HG03060 (cell line): ENCODE measurements at regions not wholly inside any gene's neighbourhood (a gene's known extent, or its start where the extent isn't known, plus 50 kb on each side); places are given as distances from the start of the nearest gene placed in this dataset.

Experiments
- ATAC-seq: cut with Tn5 transposase; IDR thresholded peaks from one replicate; pipeline ENCODE4 v1.9.1; 2021; ENCODE audit warnings: low read depth, moderate number of reproducible peaks; ENCODE audit not compliant: unreplicated experiment

DNA sequence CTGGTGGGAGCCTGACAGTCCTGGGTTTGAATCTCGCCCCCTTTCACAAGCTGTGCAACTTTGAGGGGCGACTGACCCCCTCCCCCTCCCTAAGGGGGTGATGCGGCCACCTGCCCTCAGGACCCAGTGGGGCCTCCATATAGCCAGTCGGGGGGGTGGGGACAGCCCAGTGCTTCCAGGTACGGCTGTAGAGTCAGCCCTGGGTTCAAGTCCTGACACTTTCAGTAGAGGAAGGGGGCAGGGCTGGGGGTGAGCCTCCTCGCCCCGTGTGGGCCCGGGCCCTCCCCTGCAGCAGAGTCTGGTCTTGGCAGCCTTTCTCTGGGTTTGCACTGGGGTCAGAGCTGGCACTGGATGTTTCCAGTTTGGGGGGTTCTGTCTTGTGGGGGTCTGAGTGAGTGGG is 216.3 kb downstream of the C9orf50 start:
- ATAC-seq: no peak

DNA sequence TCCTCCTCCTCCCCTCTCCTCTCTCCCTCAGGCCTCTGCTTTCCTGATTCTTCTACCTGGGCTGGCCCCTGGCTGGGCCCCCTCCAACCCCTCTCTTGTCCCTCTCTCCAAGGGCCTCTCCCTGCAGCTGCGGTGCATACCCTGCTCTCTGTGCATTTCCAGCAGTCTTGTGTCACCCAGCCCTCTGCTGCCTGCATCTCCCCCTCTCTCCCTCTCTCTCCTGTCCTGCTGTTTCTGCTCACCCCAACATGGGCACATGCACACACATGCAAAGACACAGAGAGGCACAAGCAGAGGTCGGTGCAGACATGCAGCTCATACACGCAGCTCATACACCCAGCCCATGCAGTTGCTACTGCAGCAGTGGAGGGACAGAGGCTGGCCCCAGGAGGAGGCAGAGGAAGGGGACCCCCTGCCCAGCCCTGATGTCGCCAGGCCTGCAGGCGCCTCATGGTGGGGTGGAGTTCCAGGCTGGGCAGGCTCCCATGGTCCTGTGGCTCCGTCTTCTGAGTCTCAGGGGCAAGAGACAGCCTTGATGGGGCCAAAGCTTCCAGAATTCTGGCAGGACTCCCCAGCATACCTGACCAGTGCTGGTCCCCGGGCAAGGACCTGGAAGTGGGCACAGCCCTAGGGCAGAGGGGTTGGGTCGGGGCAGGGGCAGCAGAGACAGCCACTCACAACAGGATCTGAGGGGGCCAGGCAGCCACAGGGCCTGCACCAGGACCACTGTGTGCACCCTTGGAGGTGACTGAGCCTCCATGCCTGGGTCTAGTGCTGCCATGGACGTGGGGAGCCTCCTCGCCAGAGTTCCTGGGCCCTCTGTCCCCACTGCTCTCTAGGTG is 216.9 kb downstream of the C9orf50 start:
- ATAC-seq: no peak

DNA sequence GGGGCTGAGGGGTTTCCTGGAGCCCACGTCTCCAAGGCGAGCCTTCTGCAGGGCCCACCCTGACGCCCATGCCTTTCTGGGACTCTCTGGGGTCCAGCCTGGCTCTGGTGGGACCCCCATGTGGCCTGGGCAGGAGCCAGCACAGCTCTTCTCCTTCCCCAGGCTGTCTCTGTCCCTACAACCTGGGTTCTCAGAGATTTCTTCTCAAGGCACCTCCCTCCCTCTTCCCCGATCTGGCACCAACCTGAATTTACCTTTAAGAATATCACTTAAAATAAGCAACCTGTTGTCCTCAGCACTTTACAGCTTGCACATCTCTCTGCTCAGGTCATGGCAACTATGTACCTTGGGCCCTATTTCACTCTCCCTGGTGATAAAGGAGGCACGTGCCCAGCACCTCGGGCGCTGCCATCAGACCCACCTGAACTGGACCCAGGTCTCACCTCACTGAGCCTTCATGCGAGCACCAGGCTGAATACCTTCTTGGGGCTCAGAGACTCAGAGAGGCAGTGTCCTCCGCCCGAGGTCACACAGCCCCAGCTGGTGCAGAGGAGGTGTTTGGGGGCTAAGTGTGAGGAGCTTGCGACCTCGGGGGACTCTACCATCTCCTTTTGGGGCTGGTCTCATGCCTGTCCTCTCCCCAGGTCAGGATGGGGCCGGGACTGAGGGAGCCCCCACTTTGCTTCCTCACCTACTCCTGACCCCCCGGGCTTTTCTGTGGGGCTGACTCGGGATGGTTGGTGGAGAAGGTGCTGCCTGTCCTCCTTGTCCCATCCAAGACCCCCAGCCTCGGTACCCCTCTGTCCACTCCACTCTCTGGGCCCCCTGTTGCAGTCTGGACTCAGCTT is 217.7 kb downstream of the C9orf50 start:
- ATAC-seq: no peak

DNA sequence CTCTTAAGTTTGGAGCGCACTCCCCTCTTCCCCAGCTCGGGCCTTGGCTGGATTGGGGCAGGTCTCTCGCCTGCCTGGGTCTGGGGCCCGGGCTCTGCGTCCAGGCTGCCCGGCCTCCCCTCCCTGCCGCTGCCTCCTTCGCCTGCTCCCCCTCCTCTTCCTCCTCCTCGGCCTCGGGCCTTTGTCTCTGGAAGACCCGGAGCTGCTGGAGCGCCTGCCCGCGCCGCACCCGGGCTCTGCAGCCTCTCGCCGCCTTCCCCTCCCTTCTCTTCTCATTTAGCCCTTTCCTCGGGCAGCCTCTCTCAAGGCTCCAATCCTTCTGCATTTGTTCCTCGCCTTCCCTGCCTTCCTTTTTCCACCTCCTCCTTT is 218.5 kb downstream of the C9orf50 start:
- ATAC-seq: no peak

DNA sequence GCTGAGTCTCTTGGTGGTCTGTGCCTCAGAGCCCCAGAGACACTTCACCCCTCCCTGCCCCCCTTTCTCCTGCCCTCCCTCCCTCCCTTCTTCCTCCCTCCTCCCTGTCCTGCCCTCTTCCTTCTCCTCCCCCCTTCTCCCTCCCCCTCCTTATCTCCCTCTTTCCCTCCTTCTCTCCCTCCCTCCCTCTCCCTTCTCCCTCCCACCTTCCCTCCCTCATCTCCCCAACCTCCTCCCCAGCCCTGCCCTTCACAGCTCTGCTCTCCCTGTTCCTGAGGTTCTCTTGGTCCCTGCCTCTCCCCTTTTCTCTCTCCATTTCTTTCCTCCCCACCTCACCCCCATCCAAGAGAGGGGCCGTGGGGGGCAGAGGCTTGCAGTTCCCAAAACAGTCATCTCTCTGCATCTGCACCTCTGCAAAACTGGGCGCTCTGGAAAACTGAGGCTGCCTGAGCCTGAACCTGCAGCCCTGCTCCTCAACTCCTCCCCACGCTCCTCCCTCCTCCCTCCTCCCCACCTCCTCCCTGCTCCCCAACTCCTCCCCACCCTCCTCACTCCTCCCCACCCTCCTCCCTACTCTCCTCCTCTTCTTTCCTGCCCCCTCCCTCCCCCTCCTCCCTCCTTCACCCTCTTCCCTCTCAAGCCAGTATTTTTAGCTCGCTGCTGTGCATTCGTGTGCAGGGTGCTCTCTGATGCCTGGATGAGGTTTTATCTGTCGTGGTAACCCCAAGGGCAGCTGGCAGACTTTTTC is 219.1 kb downstream of the C9orf50 start:
- no peak for ATAC-seq

DNA sequence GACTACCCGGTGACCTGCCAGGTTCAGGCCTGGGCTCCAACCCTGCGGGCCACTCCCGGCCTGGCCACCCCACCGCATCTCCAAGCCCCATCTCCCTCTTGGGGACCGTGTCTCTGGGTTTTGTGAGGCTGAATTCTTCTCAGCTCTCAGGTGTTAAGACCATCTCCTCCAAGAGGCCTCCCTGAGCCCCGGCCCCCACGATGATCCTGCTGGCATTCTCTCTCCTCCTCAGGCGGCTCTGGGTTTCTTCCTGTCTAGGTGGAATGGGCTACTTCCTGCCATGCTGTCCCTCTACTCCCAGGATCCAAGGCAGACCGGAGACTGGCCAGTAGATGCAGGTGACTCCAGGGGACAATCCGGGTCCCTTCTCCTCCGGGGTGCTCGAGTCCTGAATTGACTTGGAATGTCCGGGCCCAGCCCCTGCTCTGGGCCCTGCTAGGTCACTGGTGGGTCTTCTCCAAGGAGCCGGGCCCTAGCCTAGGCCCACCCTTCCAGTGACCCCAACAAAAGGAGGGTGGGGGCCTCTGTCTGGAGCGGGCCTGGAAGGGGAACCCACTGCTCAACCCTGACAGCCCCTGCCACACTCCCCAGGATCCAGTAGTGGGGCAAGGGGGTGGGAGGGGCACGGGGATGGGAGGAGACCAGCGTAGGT is 219.8 kb downstream of the C9orf50 start:
- no peak for ATAC-seq

DNA sequence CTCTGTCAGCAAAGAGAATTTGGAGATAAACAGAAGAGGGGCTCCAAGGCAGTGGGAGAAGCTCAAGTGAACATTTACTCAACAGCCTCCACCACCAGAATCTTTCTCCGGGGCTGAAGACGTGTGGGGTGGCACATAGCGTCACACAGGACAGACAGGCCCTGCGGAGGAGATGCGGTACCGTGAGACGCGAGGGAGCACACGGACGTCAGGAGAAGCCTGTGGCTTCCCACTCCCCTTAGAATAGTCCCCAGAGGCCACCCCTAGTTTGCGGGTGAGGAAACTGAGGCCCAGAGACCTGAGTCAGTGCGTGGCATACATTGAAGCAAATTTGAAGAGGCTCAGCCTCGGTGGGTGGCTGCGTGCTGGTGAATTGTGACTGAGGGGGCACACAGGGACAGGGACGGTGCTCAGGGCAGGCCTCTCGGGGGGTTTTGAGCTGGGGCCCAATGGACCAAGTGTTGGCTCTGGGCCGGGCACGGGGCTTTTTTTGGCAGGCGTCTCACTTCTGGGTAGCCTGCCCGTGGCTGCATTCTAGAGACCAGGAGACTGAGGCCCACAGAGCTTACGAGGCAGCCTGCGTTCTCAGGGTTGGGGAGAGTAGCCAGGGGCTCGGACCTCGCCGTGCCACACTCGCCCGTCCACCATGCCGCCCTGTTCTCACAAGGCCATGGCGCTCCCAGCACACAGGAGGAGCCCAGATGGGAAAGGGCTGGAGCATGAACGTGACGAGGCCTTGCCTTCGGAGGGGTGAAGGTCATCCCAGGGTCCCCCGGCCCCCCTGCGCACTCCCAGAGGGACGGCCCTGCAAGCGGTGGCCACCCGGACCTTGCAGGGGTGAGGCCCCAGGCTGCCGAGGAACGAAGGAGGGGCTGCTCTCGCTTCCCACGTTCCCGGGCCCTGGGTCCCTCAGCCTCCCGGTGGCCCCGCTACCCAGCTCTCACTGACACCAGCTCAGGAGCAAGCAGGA is 220.6 kb downstream of the C9orf50 start:
- ATAC-seq: no peak

DNA sequence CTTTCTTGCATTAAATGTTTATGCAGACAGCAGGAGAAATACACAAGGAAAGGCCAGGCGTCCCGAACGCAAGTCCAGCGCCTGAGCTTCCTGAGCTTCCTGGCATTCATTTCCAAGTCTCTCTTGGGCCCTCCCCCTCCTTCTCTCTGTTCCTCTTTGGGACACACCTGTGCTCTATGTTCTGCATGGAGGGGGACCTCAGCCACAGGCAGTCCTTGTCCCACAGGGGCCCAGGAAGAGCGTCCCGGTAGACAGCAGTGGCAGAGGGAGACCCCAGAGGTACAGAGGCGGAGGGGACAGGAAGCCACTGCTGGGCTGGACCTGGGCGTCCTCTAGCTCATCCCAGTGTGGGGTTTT is 221.3 kb downstream of the C9orf50 start:
- no peak for ATAC-seq

DNA sequence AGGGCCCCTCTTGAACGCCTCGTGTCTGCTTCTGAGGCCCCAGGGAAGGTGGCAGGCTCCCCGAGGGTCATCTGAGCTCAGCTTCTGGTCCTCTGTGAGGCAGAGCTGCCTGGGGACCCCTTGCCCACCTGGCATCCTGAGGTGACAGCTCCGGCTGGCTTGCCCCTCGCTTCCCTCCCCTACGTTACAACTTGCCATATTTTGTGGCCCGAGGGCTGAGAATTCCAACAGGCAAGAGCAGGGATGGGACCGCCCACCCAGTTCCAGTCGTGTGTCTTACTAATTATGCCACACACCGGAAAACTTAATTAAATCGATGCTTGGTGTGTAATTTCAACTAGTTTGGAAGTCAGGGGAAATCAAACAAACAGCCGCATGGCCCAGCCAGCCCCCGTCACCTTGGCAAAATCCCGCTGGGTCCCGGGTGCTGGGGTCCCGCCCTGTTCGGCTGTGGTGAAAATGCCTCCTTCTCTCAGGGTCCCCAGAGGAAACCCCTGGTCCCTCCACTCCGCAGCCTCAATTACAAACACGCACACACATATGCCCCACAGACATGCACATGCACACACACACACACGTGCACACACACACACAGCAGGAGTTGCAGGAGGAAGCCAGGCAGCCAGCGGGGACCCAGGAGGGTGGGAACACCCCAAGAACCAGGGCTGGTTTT is 221.0 kb upstream of the IER5L start:
- ATAC-seq: no peak

DNA sequence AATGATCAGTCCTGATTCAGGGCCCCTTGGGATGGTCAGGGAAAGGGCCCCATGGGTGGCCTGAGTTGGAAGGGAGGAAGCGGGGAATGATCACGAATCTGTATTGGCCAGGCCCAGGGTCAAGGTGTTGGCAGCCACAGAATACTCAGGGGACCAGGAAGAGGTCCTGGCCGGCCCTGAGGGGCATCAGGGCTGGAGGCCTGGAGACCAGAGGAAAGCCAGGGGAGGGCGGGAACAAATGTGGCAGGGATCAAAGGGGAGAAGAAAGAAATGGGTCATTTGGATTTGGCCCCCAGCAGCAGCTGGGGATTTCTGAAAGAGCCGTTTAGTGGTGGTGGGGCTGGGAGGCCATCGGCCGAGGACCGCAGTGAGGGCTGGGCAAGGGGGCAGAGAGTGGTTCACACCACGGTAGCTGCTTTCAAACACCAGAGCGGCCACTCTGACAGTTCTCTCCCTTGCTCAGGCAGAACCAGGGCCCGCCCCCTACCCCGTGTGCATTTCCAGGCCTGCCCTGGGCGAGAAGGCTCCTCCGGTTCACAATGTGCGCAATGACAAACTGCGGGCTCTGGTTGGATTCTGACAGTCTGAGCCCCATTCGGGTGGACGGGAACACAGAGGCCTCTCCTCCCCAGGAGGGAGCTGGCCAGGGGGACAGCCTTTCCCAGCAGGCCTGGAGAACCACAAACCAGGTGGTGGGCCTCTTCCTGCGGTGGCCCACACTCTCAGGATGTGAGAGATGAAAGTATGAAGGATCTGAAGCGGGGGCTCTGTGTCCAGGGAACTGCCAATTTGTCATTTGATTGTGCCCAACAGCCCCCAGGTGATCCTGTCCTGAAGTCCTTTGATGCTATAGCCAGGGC is 220.3 kb upstream of the IER5L start:
- no peak for ATAC-seq

DNA sequence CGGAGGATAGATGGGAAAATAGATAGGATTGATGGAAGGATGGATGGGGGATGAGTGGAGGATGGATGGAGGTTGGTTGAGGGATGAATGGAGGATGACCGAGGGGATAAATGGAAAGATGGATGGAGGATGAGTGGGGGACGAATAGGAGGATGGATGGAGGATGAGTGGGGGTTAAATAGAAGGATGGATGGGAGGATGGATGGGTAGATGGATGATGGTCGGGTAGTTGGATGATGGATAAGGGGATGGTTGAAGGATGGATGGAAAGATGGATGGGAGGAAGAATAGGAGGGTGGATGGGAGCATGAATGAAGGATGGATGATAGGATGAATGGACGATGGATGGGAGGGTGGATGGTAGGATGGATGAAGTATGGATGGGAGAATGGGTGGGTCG is 219.3 kb upstream of the IER5L start:
- ATAC-seq: no peak

DNA sequence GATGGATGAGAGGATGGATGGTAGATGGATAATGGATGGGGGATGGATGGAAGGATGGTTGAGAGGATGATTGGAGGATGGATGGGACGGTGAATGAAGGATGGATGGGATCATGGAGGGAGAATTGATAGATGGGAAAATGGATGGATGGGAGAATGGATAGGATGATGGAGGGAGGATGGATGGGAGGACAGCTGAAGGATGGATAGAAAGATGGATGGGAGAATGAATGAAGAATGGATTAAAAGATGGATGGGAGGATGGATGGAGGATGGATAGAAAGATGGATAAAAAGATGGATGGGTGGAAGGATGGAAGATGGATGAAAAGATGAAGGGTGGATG is 218.3 kb upstream of the IER5L start:
- ATAC-seq: no peak

DNA sequence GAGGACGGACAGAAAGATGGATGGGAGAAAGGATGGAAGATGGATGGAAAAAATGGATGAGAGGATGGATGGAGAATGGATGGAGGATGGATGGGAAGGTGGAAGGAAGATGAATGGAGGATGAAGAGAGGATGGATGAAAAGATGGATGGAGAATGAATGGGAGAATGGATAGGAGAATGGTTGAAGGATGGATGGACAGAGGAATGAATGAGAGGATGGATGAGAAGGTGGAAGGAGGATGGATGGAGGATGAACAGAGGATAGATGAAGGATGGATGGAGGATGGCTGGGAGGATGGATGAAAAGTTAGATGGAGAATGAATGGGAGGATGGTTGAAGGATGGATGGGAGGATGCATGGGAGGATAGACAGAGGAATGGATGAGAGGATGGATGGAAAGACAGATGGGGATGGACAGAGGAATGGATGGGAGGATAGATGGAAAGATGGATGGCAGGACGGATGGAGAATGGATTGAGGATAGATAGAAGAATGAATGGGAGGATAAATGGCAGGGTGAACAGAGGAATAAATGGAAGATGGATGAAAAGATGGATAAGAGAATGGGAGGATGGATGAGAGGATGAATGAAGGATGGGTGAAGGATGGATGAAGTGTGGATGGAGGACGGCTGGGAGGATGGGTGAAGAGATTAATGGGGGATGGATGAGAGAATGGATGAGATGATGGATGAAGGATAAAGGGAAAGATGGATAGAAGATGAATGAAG is 217.7 kb upstream of the IER5L start:
- ATAC-seq: no peak

DNA sequence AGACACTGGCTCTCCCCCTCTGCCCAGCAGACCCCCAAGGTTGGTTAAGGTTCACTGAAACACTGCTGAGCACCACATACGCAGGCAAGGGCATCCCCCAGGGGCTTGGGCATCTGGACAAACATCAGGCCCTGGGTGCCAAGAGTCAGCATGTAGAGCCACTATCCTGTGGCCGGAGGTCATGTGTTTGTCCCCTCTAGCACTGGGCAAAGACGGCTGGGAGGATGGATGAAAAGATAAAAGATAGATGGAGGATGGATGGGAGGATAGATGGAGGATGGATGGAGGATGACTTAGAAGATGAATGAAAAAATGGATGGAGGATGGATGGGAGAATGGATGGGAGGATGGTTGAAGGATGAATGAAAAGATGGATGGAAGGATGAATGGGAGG is 216.8 kb upstream of the IER5L start:
- no peak for ATAC-seq

DNA sequence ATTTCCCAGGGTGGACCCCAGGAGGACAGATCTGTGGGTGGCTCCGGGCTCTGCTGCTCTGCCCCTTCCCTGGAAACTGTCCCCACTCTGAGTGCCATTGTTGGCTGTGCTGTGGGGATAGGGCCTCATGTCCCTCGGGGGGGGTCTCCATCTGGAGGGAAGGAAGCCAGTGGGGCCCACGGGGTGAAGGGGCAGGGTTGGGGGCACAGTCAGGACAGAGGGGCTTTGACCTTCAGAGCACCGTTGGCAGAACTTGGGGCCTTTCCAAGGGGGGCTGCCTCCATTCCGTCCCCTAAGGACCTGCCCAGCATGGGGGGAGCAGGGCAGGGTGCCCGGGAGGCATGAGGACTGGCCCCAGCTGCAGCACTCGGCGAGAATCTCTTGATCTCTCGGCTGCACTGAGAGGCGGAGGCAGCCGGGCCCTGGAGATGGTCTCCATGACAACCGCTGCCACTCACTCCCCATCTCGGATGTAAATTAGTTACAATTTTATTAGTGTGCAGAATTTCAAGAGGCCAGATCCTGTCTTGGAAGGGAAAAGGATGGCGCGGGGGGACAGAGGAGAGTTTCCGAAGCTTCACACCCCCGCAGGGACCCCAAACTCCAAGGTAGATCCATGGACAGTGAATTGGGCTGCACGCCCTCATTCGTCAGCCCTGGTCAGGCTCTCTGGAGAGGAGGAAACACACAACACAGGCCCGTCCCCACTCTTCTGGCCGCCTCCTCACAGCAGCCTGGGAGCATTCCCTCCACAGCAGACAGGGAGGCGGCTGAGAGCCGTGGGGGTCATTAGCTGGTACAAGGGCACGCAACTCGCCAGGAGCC is 216.2 kb upstream of the IER5L start:
- no peak for ATAC-seq

DNA sequence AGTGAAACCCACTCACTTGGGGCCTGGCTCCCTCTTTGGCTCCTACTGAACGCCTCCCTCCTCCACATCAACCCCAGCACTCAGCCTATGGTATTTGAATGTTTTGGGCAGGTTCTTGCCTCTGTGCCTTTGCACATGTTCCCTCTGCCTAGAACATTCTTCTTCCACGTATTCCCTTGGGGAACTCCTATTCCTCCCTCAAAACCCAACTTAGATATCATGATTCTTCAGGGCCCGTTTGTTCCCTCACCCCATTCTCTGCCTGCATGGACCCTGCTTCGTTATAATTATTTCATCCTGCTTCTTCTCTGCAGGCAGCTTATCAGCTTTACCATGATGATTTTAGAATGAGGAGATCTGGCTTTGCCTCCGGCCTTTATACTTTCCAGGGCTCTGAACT is 215.0 kb upstream of the IER5L start:
- ATAC-seq: no peak

DNA sequence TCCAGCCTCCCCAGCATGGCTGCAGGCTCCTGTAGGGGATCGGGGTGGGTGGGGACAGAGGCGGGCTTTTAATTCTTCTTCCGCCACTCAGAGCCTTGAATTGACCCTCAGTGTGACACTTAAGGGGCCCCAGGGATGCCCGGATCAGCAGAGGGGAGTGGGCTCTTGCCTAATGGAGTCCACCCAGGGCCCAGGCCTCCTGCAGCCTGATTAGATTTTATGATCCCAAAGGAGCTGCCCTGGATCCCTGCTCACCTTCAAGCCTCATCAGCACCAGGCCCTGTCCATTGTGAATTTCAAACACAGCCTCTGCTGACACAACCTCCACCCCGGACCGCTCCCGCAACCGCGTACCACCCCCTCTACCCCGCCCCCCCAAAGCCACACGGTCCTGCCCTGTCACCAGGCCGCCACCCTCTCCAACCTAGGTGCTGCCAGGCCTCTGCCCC is 214.1 kb upstream of the IER5L start:
- no peak for ATAC-seq
